ENCODE measurements at regions not wholly inside any gene's neighbourhood (a gene's known extent, or its start where the extent isn't known, plus 50 kb on each side); places are given as distances from the start of the nearest gene placed in this dataset.

DNA sequence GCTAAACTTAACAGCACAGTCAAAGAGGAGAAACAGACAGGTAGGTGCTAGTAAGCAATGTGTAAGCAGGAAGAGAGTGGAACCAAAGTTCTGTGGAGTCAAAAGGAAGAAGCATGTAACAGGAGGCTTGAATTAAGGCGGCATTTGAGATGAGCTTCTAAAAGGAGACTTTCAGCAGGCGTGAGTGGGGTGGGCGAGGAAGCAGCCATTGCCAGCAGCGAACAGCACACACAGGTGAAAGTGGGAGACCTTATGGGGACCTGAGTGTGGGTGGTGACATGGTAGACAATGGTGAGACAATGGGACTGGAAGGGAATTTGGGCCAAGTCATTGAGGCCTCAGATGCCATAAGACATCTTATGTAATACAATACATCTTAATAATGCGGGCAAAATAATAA is 195.0 kb downstream of the PAX1 start:
- Histone ChIP-seq H3K4me3 (no peak overlapping the region), H3K4me1 (peaks cover 0 to 8% (median 2%) of the 10 kb centered on the region in 4 donors), H3K36me3 (no peaks in the 10 kb centered on the region), H3K27ac (no peak overlapping the region), H3K27me3 (no peaks in the 10 kb centered on the region), H3K9me3 (no peaks in the 10 kb centered on the region)
- intact Hi-C loops (cut with DNase I; ENCODE audit: low total_unique reads) = no loop called here
- TF ChIP-seq, protein P1, sequence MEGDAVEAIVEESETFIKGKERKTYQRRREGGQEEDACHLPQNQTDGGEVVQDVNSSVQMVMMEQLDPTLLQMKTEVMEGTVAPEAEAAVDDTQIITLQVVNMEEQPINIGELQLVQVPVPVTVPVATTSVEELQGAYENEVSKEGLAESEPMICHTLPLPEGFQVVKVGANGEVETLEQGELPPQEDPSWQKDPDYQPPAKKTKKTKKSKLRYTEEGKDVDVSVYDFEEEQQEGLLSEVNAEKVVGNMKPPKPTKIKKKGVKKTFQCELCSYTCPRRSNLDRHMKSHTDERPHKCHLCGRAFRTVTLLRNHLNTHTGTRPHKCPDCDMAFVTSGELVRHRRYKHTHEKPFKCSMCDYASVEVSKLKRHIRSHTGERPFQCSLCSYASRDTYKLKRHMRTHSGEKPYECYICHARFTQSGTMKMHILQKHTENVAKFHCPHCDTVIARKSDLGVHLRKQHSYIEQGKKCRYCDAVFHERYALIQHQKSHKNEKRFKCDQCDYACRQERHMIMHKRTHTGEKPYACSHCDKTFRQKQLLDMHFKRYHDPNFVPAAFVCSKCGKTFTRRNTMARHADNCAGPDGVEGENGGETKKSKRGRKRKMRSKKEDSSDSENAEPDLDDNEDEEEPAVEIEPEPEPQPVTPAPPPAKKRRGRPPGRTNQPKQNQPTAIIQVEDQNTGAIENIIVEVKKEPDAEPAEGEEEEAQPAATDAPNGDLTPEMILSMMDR (IDR thresholded peaks at IDR 0.05) = no peak
- no peak for DNase-seq

- no peak overlapping the region for H3K27ac ChIP-seq
- intact Hi-C loops (cut with DNase I; ENCODE audit: low total_unique reads) = no loop called here
- H3K4me3 ChIP-seq = no peak overlapping the region
- H3K4me1 ChIP-seq = no peaks in the 10 kb centered on the region
- no peaks in the 10 kb centered on the region for H3K9me3 ChIP-seq
- H3K27me3 ChIP-seq = no peaks in the 10 kb centered on the region
- DNase-seq = no peak
- TF ChIP-seq, protein P1 (IDR thresholded peaks at IDR 0.05) = no peak
- no peaks in the 10 kb centered on the region for H3K36me3 ChIP-seq
Observed at GRCh38 chr20:21874921-21875320, 169.5 kb downstream of the PAX1 start.

DNA sequence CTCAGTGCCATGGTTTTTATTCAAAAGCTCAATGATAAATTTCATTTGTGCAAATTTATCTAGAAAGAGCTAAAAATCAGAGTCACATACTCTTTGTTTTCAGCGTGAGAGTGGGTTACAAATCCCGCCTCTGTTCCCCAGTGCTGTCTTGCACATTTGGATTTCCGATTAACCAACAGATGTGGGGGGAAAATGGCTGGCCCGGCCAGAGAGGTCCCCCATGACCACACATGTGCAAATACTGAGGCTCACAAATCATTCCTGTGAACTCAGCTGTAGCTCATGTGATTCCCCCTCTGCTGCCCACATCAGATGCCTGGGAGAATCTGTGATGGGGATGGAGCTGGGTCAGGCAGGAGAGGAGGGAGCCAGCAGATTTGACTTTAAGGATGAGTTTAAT is 168.7 kb downstream of the PAX1 start:
- TF ChIP-seq, protein P1 (IDR thresholded peaks at IDR 0.05) = no peak
- no peaks in the 10 kb centered on the region for H3K4me1 ChIP-seq
- intact Hi-C loops (cut with DNase I; ENCODE audit: low total_unique reads) = no loop called here
- no peak for DNase-seq
- no peak overlapping the region for H3K4me3 ChIP-seq
- no peaks in the 10 kb centered on the region for H3K27me3 ChIP-seq
- no peaks in the 10 kb centered on the region for H3K36me3 ChIP-seq
- H3K9me3 ChIP-seq = no peaks in the 10 kb centered on the region
- H3K27ac ChIP-seq = no peak overlapping the region

DNA sequence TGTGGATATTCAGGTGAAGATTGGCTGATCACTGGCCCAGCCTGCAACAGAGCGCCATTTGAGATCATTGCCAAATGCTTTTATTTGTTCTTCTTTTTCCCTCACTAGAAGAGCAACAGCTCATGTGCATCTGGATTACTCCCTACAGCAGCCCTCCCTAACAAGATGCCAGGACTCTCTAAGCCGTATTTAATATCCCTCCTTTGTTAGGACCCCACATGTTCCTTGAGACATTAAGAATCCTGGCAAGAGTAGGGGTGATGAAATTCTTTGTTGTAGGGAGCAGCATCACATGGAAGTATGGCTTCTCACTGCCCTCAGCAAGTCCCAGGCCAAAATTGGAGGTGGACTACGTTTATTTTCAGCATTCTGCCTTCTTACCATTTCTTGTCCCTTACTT is 167.8 kb downstream of the PAX1 start:
- intact Hi-C loops (cut with DNase I; ENCODE audit: low total_unique reads) = no loop called here
- Histone ChIP-seq H3K27me3 (no peaks in the 10 kb centered on the region), H3K27ac (no peak overlapping the region), H3K36me3 (no peaks in the 10 kb centered on the region), H3K4me3 (no peak overlapping the region), H3K4me1 (no peaks in the 10 kb centered on the region), H3K9me3 (no peaks in the 10 kb centered on the region)
- no peak for DNase-seq
- TF ChIP-seq, protein P1 (IDR thresholded peaks at IDR 0.05) = no peak

DNA sequence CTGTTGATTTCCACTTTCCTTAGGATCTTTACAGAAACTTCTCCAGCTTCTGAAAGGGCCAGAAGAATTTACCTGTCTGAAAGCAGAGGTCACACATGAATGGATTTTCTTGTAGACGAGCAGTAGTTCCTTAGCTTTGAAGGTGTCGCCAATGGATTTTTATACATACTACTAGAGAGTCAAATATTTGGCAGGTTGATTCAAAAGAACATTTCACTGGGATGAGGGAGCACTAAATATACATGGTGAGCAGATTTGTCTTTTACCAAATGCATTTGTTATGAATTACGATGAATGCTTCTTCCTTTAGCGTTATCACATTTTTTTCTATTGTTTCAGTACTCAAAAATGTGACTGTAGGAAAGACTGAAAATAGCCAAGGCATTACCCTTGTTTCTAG is 162.3 kb downstream of the PAX1 start:
- Histone ChIP-seq H3K27ac (no peak overlapping the region), H3K4me1 (no peaks in the 10 kb centered on the region), H3K36me3 (no peaks in the 10 kb centered on the region), H3K4me3 (no peak overlapping the region), H3K9me3 (no peaks in the 10 kb centered on the region), H3K27me3 (no peaks in the 10 kb centered on the region)
- TF ChIP-seq, protein P1 (IDR thresholded peaks at IDR 0.05) = no peak
- intact Hi-C loops (cut with DNase I; ENCODE audit: low total_unique reads) = no loop called here
- no peak for DNase-seq

DNA sequence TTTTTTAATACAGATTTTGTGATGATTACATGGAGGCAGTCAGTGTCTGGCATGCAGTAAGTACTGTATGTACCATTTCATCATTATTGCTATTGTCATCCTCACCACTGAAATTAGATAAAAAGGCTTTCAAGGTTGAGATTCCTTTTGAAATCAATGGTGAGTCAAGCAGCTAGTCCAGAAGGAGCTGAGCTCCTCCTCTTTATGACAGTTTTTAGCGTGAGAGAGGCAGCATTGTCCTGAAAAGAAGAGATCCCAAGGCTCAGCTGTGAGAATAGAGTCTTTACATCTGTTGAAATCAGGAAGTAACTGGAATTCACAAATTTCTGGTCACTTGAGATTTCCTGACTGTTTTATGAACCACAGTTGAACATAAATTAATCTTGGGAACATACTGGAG is 161.9 kb downstream of the PAX1 start:
- no peak overlapping the region for H3K4me3 ChIP-seq
- TF ChIP-seq, protein P1 (IDR thresholded peaks at IDR 0.05) = no peak
- H3K27ac ChIP-seq = no peak overlapping the region
- H3K27me3 ChIP-seq = no peaks in the 10 kb centered on the region
- DNase-seq = no peak
- no peaks in the 10 kb centered on the region for H3K9me3 ChIP-seq
- no peaks in the 10 kb centered on the region for H3K4me1 ChIP-seq
- intact Hi-C loops (cut with DNase I; ENCODE audit: low total_unique reads) = no loop called here
- no peaks in the 10 kb centered on the region for H3K36me3 ChIP-seq
